ENCODE measurements at regions not wholly inside any gene's neighbourhood (a gene's known extent, or its start where the extent isn't known, plus 50 kb on each side); places are given as distances from the start of the nearest gene placed in this dataset.

- TF ChIP-seq ZFP30 (CRISPR knock-in tag; IDR thresholded peaks at IDR 0.05) (no peak), TSHZ2 (CRISPR knock-in tag; IDR thresholded peaks at IDR 0.05) (no peak), BACH2 (CRISPR knock-in tag; IDR thresholded peaks at IDR 0.05; ENCODE audit: borderline replicate concordance) (no peak), GLIS3 (CRISPR knock-in tag; IDR thresholded peaks at IDR 0.05) (no peak), ESRRG (CRISPR knock-in tag; IDR thresholded peaks at IDR 0.05) (no peak)
- ATAC-seq: no peak
Measured at GRCh38 chr2:133862400-133862977, 294.2 kb upstream of the NCKAP5 start.

- ATAC-seq: no peak
- TF ChIP-seq SNAI2 (CRISPR knock-in tag; IDR thresholded peaks at IDR 0.05): no peak
- no peak for TF ChIP-seq TOX (CRISPR knock-in tag; IDR thresholded peaks at IDR 0.05; ENCODE audit: borderline replicate concordance)
- TF ChIP-seq CSDC2 (CRISPR knock-in tag; IDR thresholded peaks at IDR 0.05): no peak
- no peak for TF ChIP-seq ZNF8 (CRISPR knock-in tag; IDR thresholded peaks at IDR 0.05)
- TF ChIP-seq ZFP30 (CRISPR knock-in tag; IDR thresholded peaks at IDR 0.05): no peak
- no peak for TF ChIP-seq GLIS3 (CRISPR knock-in tag; IDR thresholded peaks at IDR 0.05)
- TF ChIP-seq TSHZ2 (CRISPR knock-in tag; IDR thresholded peaks at IDR 0.05): no peak
- no peak for TF ChIP-seq ESRRG (CRISPR knock-in tag; IDR thresholded peaks at IDR 0.05)
- TF ChIP-seq BACH2 (CRISPR knock-in tag; IDR thresholded peaks at IDR 0.05; ENCODE audit: borderline replicate concordance): no peak
- TF ChIP-seq PATZ1 (CRISPR knock-in tag; IDR thresholded peaks at IDR 0.05; ENCODE audit: borderline replicate concordance): no peak
- no peak for TF ChIP-seq TCF4 (CRISPR knock-in tag; IDR thresholded peaks at IDR 0.05; ENCODE audit: borderline replicate concordance)
- no peak for TF ChIP-seq PPARA (CRISPR knock-in tag; IDR thresholded peaks at IDR 0.05; ENCODE audit: borderline replicate concordance)
- no peak for TF ChIP-seq ZNF70 (CRISPR knock-in tag; IDR thresholded peaks at IDR 0.05)
- no peak for TF ChIP-seq ZFP3 (CRISPR knock-in tag; IDR thresholded peaks at IDR 0.05)
- no peak for TF ChIP-seq RARB (CRISPR knock-in tag; IDR thresholded peaks at IDR 0.05)
- TF ChIP-seq, protein P1, sequence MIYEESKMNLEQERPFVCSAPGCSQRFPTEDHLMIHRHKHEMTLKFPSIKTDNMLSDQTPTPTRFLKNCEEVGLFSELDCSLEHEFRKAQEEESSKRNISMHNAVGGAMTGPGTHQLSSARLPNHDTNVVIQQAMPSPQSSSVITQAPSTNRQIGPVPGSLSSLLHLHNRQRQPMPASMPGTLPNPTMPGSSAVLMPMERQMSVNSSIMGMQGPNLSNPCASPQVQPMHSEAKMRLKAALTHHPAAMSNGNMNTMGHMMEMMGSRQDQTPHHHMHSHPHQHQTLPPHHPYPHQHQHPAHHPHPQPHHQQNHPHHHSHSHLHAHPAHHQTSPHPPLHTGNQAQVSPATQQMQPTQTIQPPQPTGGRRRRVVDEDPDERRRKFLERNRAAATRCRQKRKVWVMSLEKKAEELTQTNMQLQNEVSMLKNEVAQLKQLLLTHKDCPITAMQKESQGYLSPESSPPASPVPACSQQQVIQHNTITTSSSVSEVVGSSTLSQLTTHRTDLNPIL (CRISPR knock-in tag; IDR thresholded peaks at IDR 0.05; ENCODE audit: low read depth): no peak
- TF ChIP-seq ARNTL (CRISPR knock-in tag; IDR thresholded peaks at IDR 0.05; ENCODE audit: borderline replicate concordance, low read depth): no peak
- no peak for TF ChIP-seq CSRNP3 (CRISPR knock-in tag; IDR thresholded peaks at IDR 0.05)
Measured at GRCh38 chr2:133863106-133863800, 295.0 kb upstream of the NCKAP5 start.

DNA sequence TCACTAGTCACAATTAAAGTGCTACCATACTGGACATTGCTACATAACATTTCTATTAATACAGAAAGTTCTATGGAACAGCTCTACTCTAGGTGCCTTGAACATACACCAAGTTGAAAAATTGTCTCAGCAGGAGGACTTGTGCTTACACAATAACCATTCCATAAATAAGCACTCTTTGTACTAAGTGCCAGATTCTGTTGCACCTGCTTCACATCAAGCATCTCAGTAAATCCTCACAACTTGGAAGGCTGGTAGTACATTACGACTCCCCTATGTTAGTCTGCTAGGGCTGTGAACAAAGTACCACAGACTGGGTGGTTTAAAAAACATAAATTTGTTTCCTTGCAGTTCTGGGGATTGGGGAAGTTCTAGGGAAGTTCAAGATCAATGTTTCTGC, 296.9 kb upstream of the NCKAP5 start:
- TF ChIP-seq RARB (CRISPR knock-in tag; IDR thresholded peaks at IDR 0.05): no peak
- no peak for TF ChIP-seq ZFP3 (CRISPR knock-in tag; IDR thresholded peaks at IDR 0.05)
- no peak for ATAC-seq

All from SK-N-SH treated with all-trans-retinoic acid at 6 μM for 48 hours (cell line).